Lung (tissue), 11 donors: ENCODE measurements at regions not wholly inside any gene's neighbourhood (a gene's known extent, or its start where the extent isn't known, plus 50 kb on each side); places are given as distances from the start of the nearest gene placed in this dataset.

Experiments
- ATAC-seq: fragments of 200-7000 bp; cut with Tn5 transposase; one replicate; pipeline ENCODE4 v1.9.1; 2020; ENCODE audit warnings: moderate number of reproducible peaks; ENCODE audit not compliant: insufficient read depth, low FRiP score
- DNase-seq, 3 donors: peaks; one replicate each; pipeline ENCODE4 v3.0.0-alpha.2; 2013 to 2017
- H3K27ac ChIP-seq, 2 donors: one replicate each; pipeline ENCODE4 v1.5.1; 2013; ENCODE audit warnings: mild to moderate bottlenecking in 2 of 2, moderate library complexity in 2 of 2, control low read depth in 1 of 2, inconsistent platforms in 1 of 2, low read depth in 1 of 2, low read length in 1 of 2
- H3K27me3 ChIP-seq, 3 donors: one replicate each; pipeline ENCODE4 v1.5.1; 2013; ENCODE audit warnings: low read length in 2 of 3; ENCODE audit not compliant: control insufficient read depth in 3 of 3, insufficient read depth in 3 of 3
- H3K36me3 ChIP-seq, 4 donors: one replicate each; pipeline ENCODE4 v1.5.1; 2013; ENCODE audit warnings: low read length in 4 of 4, mild to moderate bottlenecking in 1 of 4, moderate library complexity in 1 of 4; ENCODE audit not compliant: control insufficient read depth in 4 of 4, insufficient read depth in 4 of 4
- H3K4me1 ChIP-seq, 5 donors: one replicate each; pipeline ENCODE4 v1.5.1; 2013; ENCODE audit warnings: low read length in 5 of 5, mild to moderate bottlenecking in 2 of 5, moderate library complexity in 1 of 5; ENCODE audit not compliant: control insufficient read depth in 5 of 5, insufficient read depth in 5 of 5
- H3K4me3 ChIP-seq: one replicate; pipeline ENCODE4 v1.5.1; 2013; ENCODE audit warnings: mild to moderate bottlenecking, control low read depth, moderate library complexity
- H3K9ac ChIP-seq, 2 donors: one replicate each; pipeline ENCODE4 v1.5.1; 2013; ENCODE audit warnings: low read length in 2 of 2, control low read depth in 1 of 2; ENCODE audit not compliant: insufficient read depth in 1 of 2
- H3K9me3 ChIP-seq, 4 donors: one replicate each; pipeline ENCODE4 v1.5.1; 2013; ENCODE audit warnings: low read length in 3 of 4, mild to moderate bottlenecking in 1 of 4, moderate library complexity in 1 of 4; ENCODE audit not compliant: control insufficient read depth in 4 of 4, insufficient read depth in 3 of 4
- WGBS, 2 donors: extraction: QIAGEN DNeasy Blood & Tissue Kit; methylation state at CpG; one replicate each; pipeline ENCODE4 v1.1.7; 2013; 5-methylcytosine and 5-hydroxymethylcytosine counted together
- TF ChIP-seq, protein P1 (sequence below): IDR thresholded peaks from 2 replicates; pipeline ENCODE4 v1.5.1; 2012; ENCODE audit warnings: mild to moderate bottlenecking; ENCODE audit errors: control extremely low read depth, extremely low read depth
- donor health status: control.
- donor health status: control.
- donor health status: Bipolar disorder and iron deficiency.
- donor health status: healthy.
- donor health status: DM: yes; HTN: yes; CAD: no.

DNA sequence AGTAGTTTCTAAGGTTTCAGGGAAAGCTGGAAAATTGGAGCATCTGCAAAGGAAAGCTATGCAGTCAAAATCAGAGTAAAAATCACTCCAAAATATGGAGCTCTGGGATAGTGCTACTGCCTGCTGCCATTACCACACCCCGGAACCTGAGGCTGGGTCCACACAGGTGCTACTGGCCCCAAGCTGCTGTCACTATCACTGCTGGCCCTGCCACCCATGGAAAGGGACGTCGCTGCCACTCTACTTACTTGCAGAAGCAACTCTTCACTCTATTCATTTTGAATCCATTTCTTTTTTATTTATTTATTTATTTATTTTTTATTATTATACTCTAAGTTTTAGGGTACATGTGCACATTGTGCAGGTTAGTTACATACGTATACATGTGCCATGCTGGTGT, 60.3 kb upstream of the RGS18 start:
- Histone ChIP-seq H3K36me3 (no peaks in the 10 kb centered on the region), H3K27me3 (peaks cover 0 to 4% (median 0%) of the 10 kb centered on the region in 3 donors), H3K27ac (no peak overlapping the region), H3K9ac (no peak overlapping the region), H3K9me3 (no peaks in the 10 kb centered on the region), H3K4me1 (no peaks in the 10 kb centered on the region), H3K4me3 (no peak overlapping the region)
- WGBS, 2 donors = 94 to 99% methylated on average over 4 of the region's 4 CpGs
- TF ChIP-seq, protein P1, sequence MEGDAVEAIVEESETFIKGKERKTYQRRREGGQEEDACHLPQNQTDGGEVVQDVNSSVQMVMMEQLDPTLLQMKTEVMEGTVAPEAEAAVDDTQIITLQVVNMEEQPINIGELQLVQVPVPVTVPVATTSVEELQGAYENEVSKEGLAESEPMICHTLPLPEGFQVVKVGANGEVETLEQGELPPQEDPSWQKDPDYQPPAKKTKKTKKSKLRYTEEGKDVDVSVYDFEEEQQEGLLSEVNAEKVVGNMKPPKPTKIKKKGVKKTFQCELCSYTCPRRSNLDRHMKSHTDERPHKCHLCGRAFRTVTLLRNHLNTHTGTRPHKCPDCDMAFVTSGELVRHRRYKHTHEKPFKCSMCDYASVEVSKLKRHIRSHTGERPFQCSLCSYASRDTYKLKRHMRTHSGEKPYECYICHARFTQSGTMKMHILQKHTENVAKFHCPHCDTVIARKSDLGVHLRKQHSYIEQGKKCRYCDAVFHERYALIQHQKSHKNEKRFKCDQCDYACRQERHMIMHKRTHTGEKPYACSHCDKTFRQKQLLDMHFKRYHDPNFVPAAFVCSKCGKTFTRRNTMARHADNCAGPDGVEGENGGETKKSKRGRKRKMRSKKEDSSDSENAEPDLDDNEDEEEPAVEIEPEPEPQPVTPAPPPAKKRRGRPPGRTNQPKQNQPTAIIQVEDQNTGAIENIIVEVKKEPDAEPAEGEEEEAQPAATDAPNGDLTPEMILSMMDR = no peak
- DNase-seq (no peak), ATAC-seq (no peak)

DNA sequence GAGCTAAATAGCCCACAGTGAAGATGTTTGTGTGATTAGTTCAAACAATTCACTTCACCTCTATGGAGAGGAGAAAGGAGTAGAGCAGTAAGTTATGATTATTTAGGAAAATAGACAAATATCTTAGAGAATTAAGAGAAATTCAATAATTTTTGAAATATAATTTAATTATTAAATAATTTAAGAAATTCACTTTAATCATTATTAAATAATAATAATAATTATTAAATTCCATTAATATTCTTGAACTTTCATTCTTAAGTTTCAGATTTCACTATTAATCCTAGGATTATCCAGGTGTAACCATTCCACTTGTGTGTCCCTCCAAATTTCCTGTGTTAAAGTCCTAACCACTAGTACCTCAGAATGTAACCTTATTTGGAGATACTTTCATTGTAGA, 58.9 kb upstream of the RGS18 start:
- Histone ChIP-seq H3K4me1 (no peaks in the 10 kb centered on the region), H3K36me3 (no peaks in the 10 kb centered on the region), H3K9ac (no peak overlapping the region), H3K27ac (no peak overlapping the region), H3K4me3 (no peak overlapping the region), H3K9me3 (no peaks in the 10 kb centered on the region), H3K27me3 (peaks cover 0 to 4% (median 0%) of the 10 kb centered on the region in 3 donors)
- DNase-seq (no peak), ATAC-seq (no peak)
- TF ChIP-seq, protein P1 = no peak

DNA sequence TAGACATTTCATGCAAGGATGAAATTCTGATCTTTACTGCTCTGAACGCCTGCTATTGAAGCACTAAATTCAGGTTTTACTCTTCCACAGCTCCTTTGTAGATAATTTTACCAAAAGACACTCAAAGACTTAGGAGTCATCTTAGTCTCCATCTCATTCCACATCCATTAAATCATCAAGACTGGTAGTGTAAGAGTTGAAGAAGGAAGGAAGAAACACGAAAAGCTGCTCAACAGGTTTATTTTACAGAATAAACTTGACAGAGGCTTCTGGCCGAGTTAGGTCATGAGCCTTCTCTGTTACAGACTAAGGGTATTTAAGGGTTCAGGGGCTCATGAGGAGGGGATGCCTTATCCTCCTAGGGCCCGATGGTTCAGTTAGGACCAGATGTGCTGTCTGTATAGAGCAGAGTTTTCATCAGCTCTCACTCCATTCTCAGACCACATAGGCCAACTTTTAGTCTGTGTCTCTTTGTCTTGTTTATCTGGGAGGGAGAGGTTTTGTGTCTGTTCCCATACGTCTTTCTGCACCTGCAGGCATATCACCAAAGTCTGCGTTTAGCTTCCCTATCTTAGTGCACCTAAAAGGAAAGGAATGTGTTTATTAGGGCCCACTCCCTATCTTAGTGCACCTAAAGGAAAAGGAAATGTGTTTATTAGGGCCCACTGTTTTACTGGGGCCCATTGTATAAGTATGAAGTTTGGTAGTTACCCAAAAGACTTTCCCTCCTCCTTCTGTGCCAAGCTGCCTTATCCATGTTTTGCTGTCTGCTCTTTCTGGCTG, 57.4 kb upstream of the RGS18 start:
- no peak for ATAC-seq
- TF ChIP-seq, protein P1 = no peak
- WGBS, 2 donors = 79 to 90% methylated on average over 6 of the region's 6 CpGs
- no peak overlapping the region for H3K4me3 ChIP-seq
- H3K9me3 ChIP-seq = no peaks in the 10 kb centered on the region
- peaks cover 0 to 4% (median 0%) of the 10 kb centered on the region in 3 donors for H3K27me3 ChIP-seq
- peaks cover 0 to 5% (median 0%) of the 10 kb centered on the region in 5 donors for H3K4me1 ChIP-seq
- H3K9ac ChIP-seq = no peak overlapping the region
- no peak for DNase-seq
- H3K27ac ChIP-seq = no peak overlapping the region
- H3K36me3 ChIP-seq = no peaks in the 10 kb centered on the region

DNA sequence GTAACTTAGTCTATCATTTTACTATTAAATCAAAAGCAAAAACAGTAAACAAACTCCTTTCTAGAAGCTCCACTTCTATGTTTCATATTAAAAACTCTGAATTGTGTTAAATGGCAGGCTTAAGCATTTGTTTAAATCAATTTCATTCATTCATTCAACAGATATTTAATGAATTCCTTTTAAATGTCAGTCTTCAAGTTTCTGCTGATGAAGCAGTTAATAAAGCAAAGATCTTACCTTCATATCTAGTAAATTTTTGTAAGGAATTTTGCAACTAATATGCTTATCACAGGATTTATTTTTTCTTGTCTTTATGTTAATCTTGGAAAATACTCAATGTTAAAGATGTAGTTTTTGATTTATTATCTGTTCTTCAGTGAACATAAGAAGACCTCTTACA, 54.1 kb upstream of the RGS18 start:
- ATAC-seq (no peak), DNase-seq (no peak)
- Histone ChIP-seq H3K4me3 (no peak overlapping the region), H3K4me1 (peaks cover 0 to 5% (median 0%) of the 10 kb centered on the region in 5 donors), H3K9me3 (no peaks in the 10 kb centered on the region), H3K27ac (no peak overlapping the region), H3K27me3 (peaks cover 0 to 8% (median 0%) of the 10 kb centered on the region in 3 donors), H3K36me3 (no peaks in the 10 kb centered on the region), H3K9ac (no peak overlapping the region)
- TF ChIP-seq, protein P1 = no peak
